PC-9 (cell line): ENCODE measurements at regions not wholly inside any gene's neighbourhood (a gene's known extent, or its start where the extent isn't known, plus 50 kb on each side); places are given as distances from the start of the nearest gene placed in this dataset.

Source experiments
- BruUV-seq: library from RNA; stranded (reverse); fragments of 400-500 nt; replicated peaks from 2 replicates; lab custom pipeline; 2021; lab: Mats Ljungman, UMichigan
- CTCF ChIA-PET: fragments of 300-600 bp; sonication (Branson Sonifier 250); formaldehyde crosslinking; loops from one replicate; lab custom pipeline; 2022; ENCODE audit warnings: antibody characterized with exemption; lab: Charles Lee
- POLR2A ChIA-PET: fragments of 300-600 bp; sonication (Branson Sonifier 250); formaldehyde crosslinking; loops from one replicate; lab custom pipeline; 2022; ENCODE audit warnings: antibody characterized with exemption; ENCODE audit not compliant: unreplicated experiment; lab: Charles Lee
- DNase-seq, 2 experiments: peaks; one replicate each; pipeline versions ENCODE4 v3.0.0 to v3.0.0-alpha.2; 2015 to 2022; ENCODE audit warnings: mixed read lengths in 1 of 2
- H2AFZ ChIP-seq: fragments of 200-600 bp; sonication (generic); 2 replicates; pipeline ENCODE4 v1.8.1; 2017; ENCODE audit warnings: antibody characterized with exemption
- H3F3A ChIP-seq: fragments of 200-600 bp; sonication (generic); 2 replicates; pipeline ENCODE4 v1.8.1; 2017; ENCODE audit warnings: antibody characterized with exemption, mild to moderate bottlenecking, low read depth; ENCODE audit not compliant: insufficient read depth
- H3K27ac ChIP-seq: fragments of 200-600 bp; sonication (generic); 2 replicates; pipeline ENCODE4 v1.6.1; 2016; ENCODE audit warnings: mixed run types
- H3K27me3 ChIP-seq: fragments of 200-600 bp; sonication (generic); 2 replicates; pipeline ENCODE4 v1.6.1; 2016; ENCODE audit warnings: low read depth, mixed run types; ENCODE audit not compliant: insufficient read depth
- H3K36me3 ChIP-seq: fragments of 200-600 bp; sonication (generic); 2 replicates; pipeline ENCODE4 v1.6.1; 2016; ENCODE audit warnings: low read depth, mixed run types
- H3K4me1 ChIP-seq: fragments of 200-600 bp; sonication (generic); replicated peaks from 2 replicates; pipeline ENCODE4 v1.6.1; 2016; ENCODE audit warnings: mixed run types; ENCODE audit not compliant: insufficient read depth
- H3K4me2 ChIP-seq: fragments of 200-600 bp; sonication (generic); 2 replicates; pipeline ENCODE4 v1.6.1; 2017; ENCODE audit warnings: mixed run types
- H3K4me3 ChIP-seq: fragments of 200-600 bp; sonication (generic); 2 replicates; pipeline ENCODE4 v1.6.1; 2016; ENCODE audit warnings: mixed run types
- H3K79me2 ChIP-seq: fragments of 200-600 bp; sonication (generic); 2 replicates; pipeline ENCODE4 v1.6.1; 2017; ENCODE audit warnings: low read depth, mixed run types
- H3K9me2 ChIP-seq: fragments of 200-600 bp; sonication (generic); 2 replicates; pipeline ENCODE4 v1.8.1; 2017; ENCODE audit warnings: mild to moderate bottlenecking; ENCODE audit not compliant: insufficient read depth
- H3K9me3 ChIP-seq: fragments of 200-600 bp; sonication (generic); 2 replicates; pipeline ENCODE4 v1.8.1; 2016; ENCODE audit warnings: low read depth; ENCODE audit not compliant: insufficient read depth
- H4K20me1 ChIP-seq: fragments of 200-600 bp; sonication (generic); 2 replicates; pipeline ENCODE4 v1.8.1; 2017; ENCODE audit not compliant: insufficient read depth
- EZH2 ChIP-seq: fragments of 200-600 bp; sonication (generic); IDR thresholded peaks from 2 replicates; pipeline ENCODE4 v1.8.0; 2017; ENCODE audit warnings: antibody characterized with exemption, low read depth
- intact Hi-C: fragments of 100-400 bp; cut with micrococcal nuclease; formaldehyde crosslinking; loops from one replicate; pipeline ENCODE4 v1.10.0; 2022; ENCODE audit not compliant: unreplicated experiment
- TF ChIP-seq, protein P1 (sequence below): fragments of 200-600 bp; sonication (generic); conservative IDR thresholded peaks from 2 replicates; pipeline ENCODE4 v1.6.1; 2017; ENCODE audit warnings: mixed run types, antibody characterized with exemption, mild to moderate bottlenecking, moderate library complexity

DNA sequence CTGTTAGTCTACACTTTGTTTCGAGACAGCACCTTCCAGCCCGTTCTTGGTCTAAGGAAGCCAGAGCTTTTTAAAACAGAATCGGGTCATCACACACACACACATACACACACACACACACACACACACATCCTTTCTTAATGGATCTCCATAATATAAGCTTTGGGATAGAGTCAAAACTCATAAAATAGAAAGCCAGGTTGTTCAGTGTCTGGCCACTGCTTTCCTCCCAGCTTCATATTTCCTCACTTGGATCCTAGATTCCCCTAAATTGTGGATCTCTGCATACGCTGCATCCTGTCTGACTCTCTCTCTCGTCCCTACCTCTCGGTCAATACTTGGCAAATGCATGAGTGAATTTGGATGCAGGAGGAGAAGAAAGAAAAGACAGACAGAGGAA lies 120.5 kb upstream of the SLC14A2 start:
- POLR2A ChIA-PET, result no interaction called here
- H3K4me2 ChIP-seq, result no peak overlapping the region
- CTCF ChIA-PET, result no interaction called here
- no TSS peak for BruUV-seq
- H3K4me3 ChIP-seq, result no peak overlapping the region
- no peaks in the 10 kb centered on the region for H3K79me2 ChIP-seq
- H3K27me3 ChIP-seq, result peaks cover 67% of the 10 kb centered on the region
- TF ChIP-seq EZH2, result no peak
- TF ChIP-seq, protein P1, sequence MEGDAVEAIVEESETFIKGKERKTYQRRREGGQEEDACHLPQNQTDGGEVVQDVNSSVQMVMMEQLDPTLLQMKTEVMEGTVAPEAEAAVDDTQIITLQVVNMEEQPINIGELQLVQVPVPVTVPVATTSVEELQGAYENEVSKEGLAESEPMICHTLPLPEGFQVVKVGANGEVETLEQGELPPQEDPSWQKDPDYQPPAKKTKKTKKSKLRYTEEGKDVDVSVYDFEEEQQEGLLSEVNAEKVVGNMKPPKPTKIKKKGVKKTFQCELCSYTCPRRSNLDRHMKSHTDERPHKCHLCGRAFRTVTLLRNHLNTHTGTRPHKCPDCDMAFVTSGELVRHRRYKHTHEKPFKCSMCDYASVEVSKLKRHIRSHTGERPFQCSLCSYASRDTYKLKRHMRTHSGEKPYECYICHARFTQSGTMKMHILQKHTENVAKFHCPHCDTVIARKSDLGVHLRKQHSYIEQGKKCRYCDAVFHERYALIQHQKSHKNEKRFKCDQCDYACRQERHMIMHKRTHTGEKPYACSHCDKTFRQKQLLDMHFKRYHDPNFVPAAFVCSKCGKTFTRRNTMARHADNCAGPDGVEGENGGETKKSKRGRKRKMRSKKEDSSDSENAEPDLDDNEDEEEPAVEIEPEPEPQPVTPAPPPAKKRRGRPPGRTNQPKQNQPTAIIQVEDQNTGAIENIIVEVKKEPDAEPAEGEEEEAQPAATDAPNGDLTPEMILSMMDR, result no peak
- H3K36me3 ChIP-seq, result no peaks in the 10 kb centered on the region
- no peaks in the 10 kb centered on the region for H3K9me3 ChIP-seq
- no peak overlapping the region for H3K27ac ChIP-seq
- H3K4me1 ChIP-seq, result no peaks in the 10 kb centered on the region
- H2AFZ ChIP-seq, result no peak overlapping the region
- H4K20me1 ChIP-seq, result no peaks in the 10 kb centered on the region
- DNase-seq, result no peak
- H3K9me2 ChIP-seq, result no peaks in the 10 kb centered on the region
- H3F3A ChIP-seq, result no peaks in the 10 kb centered on the region
- intact Hi-C loops, result no loop called here

GRCh38 chr18:45496741-45497140 lies 118.5 kb upstream of the SLC14A2 start:
- Histone ChIP-seq H2AFZ (no peak overlapping the region), H3K4me1 (no peaks in the 10 kb centered on the region), H3K36me3 (no peaks in the 10 kb centered on the region), H4K20me1 (no peaks in the 10 kb centered on the region), H3K9me3 (no peaks in the 10 kb centered on the region), H3K4me2 (no peak overlapping the region), H3K9me2 (no peaks in the 10 kb centered on the region), H3K4me3 (no peak overlapping the region), H3F3A (no peaks in the 10 kb centered on the region), H3K27ac (no peak overlapping the region), H3K27me3 (peaks cover 66% of the 10 kb centered on the region), H3K79me2 (no peaks in the 10 kb centered on the region)
- intact Hi-C loops, result no loop called here
- ChIA-PET POLR2A (no interaction called here), CTCF (no interaction called here)
- BruUV-seq, result no TSS peak
- no peak for DNase-seq
- TF ChIP-seq, protein P1, result no peak
- no peak for TF ChIP-seq EZH2

- no peak for DNase-seq
- ChIA-PET CTCF (no interaction called here), POLR2A (no interaction called here)
- Histone ChIP-seq H3K4me3 (no peak overlapping the region), H3K27me3 (peaks cover 64% of the 10 kb centered on the region; the same call in 1 of the 2 replicates), H4K20me1 (no peaks in the 10 kb centered on the region), H3K4me1 (no peaks in the 10 kb centered on the region), H3K4me2 (no peak overlapping the region), H3K36me3 (no peaks in the 10 kb centered on the region), H3F3A (no peaks in the 10 kb centered on the region), H3K9me2 (no peaks in the 10 kb centered on the region), H3K9me3 (no peaks in the 10 kb centered on the region), H2AFZ (no peak overlapping the region), H3K27ac (no peak overlapping the region), H3K79me2 (no peaks in the 10 kb centered on the region)
- intact Hi-C loops, result no loop called here
- TF ChIP-seq EZH2, result no peak
- TF ChIP-seq, protein P1, result no peak
- BruUV-seq, result no TSS peak
Measured at GRCh38 chr18:45497595-45498286, 117.5 kb upstream of the SLC14A2 start.
